Rectal smooth muscle tissue (tissue), 1 donor: ENCODE measurements at regions not wholly inside any gene's neighbourhood (a gene's known extent, or its start where the extent isn't known, plus 50 kb on each side); places are given as distances from the start of the nearest gene placed in this dataset.

Source experiments
- H3K27ac ChIP-seq: one replicate; pipeline ENCODE4 v1.7.0; 2013; ENCODE audit warnings: low read depth, low read length, inconsistent platforms
- H3K27me3 ChIP-seq: one replicate; pipeline ENCODE4 v1.7.0; 2013; ENCODE audit warnings: low read length; ENCODE audit not compliant: control insufficient read depth, insufficient read depth
- H3K36me3 ChIP-seq: one replicate; pipeline ENCODE4 v1.7.0; 2013; ENCODE audit warnings: low read length; ENCODE audit not compliant: control insufficient read depth, insufficient read depth
- H3K4me1 ChIP-seq: one replicate; pipeline ENCODE4 v1.7.0; 2013; ENCODE audit warnings: low read length; ENCODE audit not compliant: control insufficient read depth, insufficient read depth
- H3K4me3 ChIP-seq: one replicate; pipeline ENCODE4 v1.7.0; 2013; ENCODE audit warnings: low read length
- H3K9ac ChIP-seq: one replicate; pipeline ENCODE4 v1.7.0; 2013; ENCODE audit warnings: low read length

- no peaks in the 10 kb centered on the region for H3K4me1 ChIP-seq
- H3K27me3 ChIP-seq, result no peaks in the 10 kb centered on the region
- H3K9ac ChIP-seq, result no peak overlapping the region
- no peaks in the 10 kb centered on the region for H3K36me3 ChIP-seq
- H3K4me3 ChIP-seq, result no peak overlapping the region
- H3K27ac ChIP-seq, result no peak overlapping the region
Observed at GRCh38 chr16:55929181-55929580, 54.0 kb upstream of the CES5A start.

- H3K4me1 ChIP-seq, result no peaks in the 10 kb centered on the region
- no peak overlapping the region for H3K4me3 ChIP-seq
- H3K36me3 ChIP-seq, result no peaks in the 10 kb centered on the region
- no peak overlapping the region for H3K9ac ChIP-seq
- H3K27ac ChIP-seq, result no peak overlapping the region
- H3K27me3 ChIP-seq, result no peaks in the 10 kb centered on the region
Observed at GRCh38 chr16:55925242-55925641, 50.1 kb upstream of the CES5A start.
